ENCODE measurements at regions not wholly inside any gene's neighbourhood (a gene's known extent, or its start where the extent isn't known, plus 50 kb on each side); places are given as distances from the start of the nearest gene placed in this dataset.

GRCh38 chr12:90024262-90024661 lies 315.6 kb upstream of the ATP2B1 start:
- no peaks in the 10 kb centered on the region for H3K36me3 ChIP-seq (ENCODE audit: control insufficient read depth in 2 of 2, insufficient read depth in 2 of 2, low read length in 1 of 2)
- H3K9me3 ChIP-seq (ENCODE audit: control insufficient read depth in 2 of 2, insufficient read depth in 1 of 2, low read depth in 1 of 2, low read length in 1 of 2): no peaks in the 10 kb centered on the region
- WGBS, 2 donors: 61 to 63% methylated on average over 6 of the region's 6 CpGs
- H3K4me3 ChIP-seq (ENCODE audit: low read depth in 1 of 2, low read length in 2 of 2): no peak overlapping the region
- no peaks in the 10 kb centered on the region for H3K27me3 ChIP-seq (ENCODE audit: control insufficient read depth in 1 of 2, insufficient read depth in 2 of 2, low read length in 2 of 2)
- no peak overlapping the region for H3K27ac ChIP-seq (ENCODE audit: low read depth in 2 of 2, low read length in 1 of 2)
- H3K4me1 ChIP-seq (ENCODE audit: control insufficient read depth in 2 of 2, insufficient read depth in 2 of 2, low read length in 1 of 2): no peaks in the 10 kb centered on the region

GRCh38 chr12:90023207-90023900 lies 314.7 kb upstream of the ATP2B1 start:
- Histone ChIP-seq H3K9me3 (ENCODE audit: control insufficient read depth in 2 of 2, insufficient read depth in 1 of 2, low read depth in 1 of 2, low read length in 1 of 2) (no peaks in the 10 kb centered on the region), H3K4me1 (ENCODE audit: control insufficient read depth in 2 of 2, insufficient read depth in 2 of 2, low read length in 1 of 2) (no peaks in the 10 kb centered on the region), H3K4me3 (ENCODE audit: low read depth in 1 of 2, low read length in 2 of 2) (no peak overlapping the region), H3K36me3 (ENCODE audit: control insufficient read depth in 2 of 2, insufficient read depth in 2 of 2, low read length in 1 of 2) (no peaks in the 10 kb centered on the region), H3K27ac (ENCODE audit: low read depth in 2 of 2, low read length in 1 of 2) (no peak overlapping the region), H3K27me3 (ENCODE audit: control insufficient read depth in 1 of 2, insufficient read depth in 2 of 2, low read length in 2 of 2) (no peaks in the 10 kb centered on the region)
- 90 to 100% methylated on average over 1 of the region's 1 CpG for WGBS, 2 donors

GRCh38 chr12:90021795-90022440 lies 313.3 kb upstream of the ATP2B1 start:
- Histone ChIP-seq H3K27me3 (ENCODE audit: control insufficient read depth in 1 of 2, insufficient read depth in 2 of 2, low read length in 2 of 2) (no peaks in the 10 kb centered on the region), H3K27ac (ENCODE audit: low read depth in 2 of 2, low read length in 1 of 2) (no peak overlapping the region), H3K4me1 (ENCODE audit: control insufficient read depth in 2 of 2, insufficient read depth in 2 of 2, low read length in 1 of 2) (no peaks in the 10 kb centered on the region), H3K4me3 (ENCODE audit: low read depth in 1 of 2, low read length in 2 of 2) (no peak overlapping the region), H3K9me3 (ENCODE audit: control insufficient read depth in 2 of 2, insufficient read depth in 1 of 2, low read depth in 1 of 2, low read length in 1 of 2) (no peaks in the 10 kb centered on the region), H3K36me3 (ENCODE audit: control insufficient read depth in 2 of 2, insufficient read depth in 2 of 2, low read length in 1 of 2) (no peaks in the 10 kb centered on the region)
- WGBS, 2 donors: 75 to 78% methylated on average over 2 of the region's 2 CpGs

DNA sequence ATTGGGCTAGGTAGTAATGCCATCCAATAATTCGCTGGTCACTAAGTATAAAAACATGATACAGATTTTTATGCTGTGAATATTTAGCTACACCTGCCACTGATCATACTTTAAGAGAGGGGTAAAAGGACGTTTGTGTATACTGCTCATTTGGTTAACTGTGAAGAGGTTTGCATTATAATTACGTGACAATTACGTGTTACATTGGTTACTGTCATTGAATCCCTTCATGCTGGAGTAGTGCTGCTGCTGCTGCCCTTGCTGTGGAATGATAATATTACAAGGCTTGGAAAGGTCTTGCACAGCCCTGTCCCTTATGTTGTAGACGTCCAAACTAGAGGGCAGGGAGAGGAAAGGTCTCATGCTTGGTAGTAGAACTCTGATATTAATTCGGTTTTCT lies 312.2 kb upstream of the ATP2B1 start:
- Histone ChIP-seq H3K27me3 (ENCODE audit: control insufficient read depth in 1 of 2, insufficient read depth in 2 of 2, low read length in 2 of 2) (no peaks in the 10 kb centered on the region), H3K36me3 (ENCODE audit: control insufficient read depth in 2 of 2, insufficient read depth in 2 of 2, low read length in 1 of 2) (no peaks in the 10 kb centered on the region), H3K4me1 (ENCODE audit: control insufficient read depth in 2 of 2, insufficient read depth in 2 of 2, low read length in 1 of 2) (no peaks in the 10 kb centered on the region), H3K4me3 (ENCODE audit: low read depth in 1 of 2, low read length in 2 of 2) (no peak overlapping the region), H3K9me3 (ENCODE audit: control insufficient read depth in 2 of 2, insufficient read depth in 1 of 2, low read depth in 1 of 2, low read length in 1 of 2) (no peaks in the 10 kb centered on the region), H3K27ac (ENCODE audit: low read depth in 2 of 2, low read length in 1 of 2) (no peak overlapping the region)
- 83% methylated on average over 6 of the region's 6 CpGs for WGBS, 2 donors

- 74 to 83% methylated on average over 2 of the region's 2 CpGs for WGBS, 2 donors
- Histone ChIP-seq H3K27me3 (ENCODE audit: control insufficient read depth in 1 of 2, insufficient read depth in 2 of 2, low read length in 2 of 2) (no peaks in the 10 kb centered on the region), H3K4me3 (ENCODE audit: low read depth in 1 of 2, low read length in 2 of 2) (no peak overlapping the region)
Observed at GRCh38 chr12:90020436-90020835, 311.8 kb upstream of the ATP2B1 start.

GRCh38 chr12:90020014-90020413 lies 311.4 kb upstream of the ATP2B1 start:
- H3K27me3 ChIP-seq (ENCODE audit: control insufficient read depth in 1 of 2, insufficient read depth in 2 of 2, low read length in 2 of 2): no peaks in the 10 kb centered on the region
- no peaks in the 10 kb centered on the region for H3K36me3 ChIP-seq (ENCODE audit: control insufficient read depth in 2 of 2, insufficient read depth in 2 of 2, low read length in 1 of 2)
- H3K27ac ChIP-seq (ENCODE audit: low read depth in 2 of 2, low read length in 1 of 2): no peak overlapping the region
- WGBS, 2 donors: 71 to 93% methylated on average over 1 of the region's 1 CpG
- no peaks in the 10 kb centered on the region for H3K4me1 ChIP-seq (ENCODE audit: control insufficient read depth in 2 of 2, insufficient read depth in 2 of 2, low read length in 1 of 2)
- no peaks in the 10 kb centered on the region for H3K9me3 ChIP-seq (ENCODE audit: control insufficient read depth in 2 of 2, insufficient read depth in 1 of 2, low read depth in 1 of 2, low read length in 1 of 2)
- no peak overlapping the region for H3K4me3 ChIP-seq (ENCODE audit: low read depth in 1 of 2, low read length in 2 of 2)

More at GRCh38 chr12:90020436-90020835, 311.8 kb upstream of the ATP2B1 start:
- Histone ChIP-seq H3K9me3 (ENCODE audit: control insufficient read depth in 2 of 2, insufficient read depth in 1 of 2, low read depth in 1 of 2, low read length in 1 of 2) (no peaks in the 10 kb centered on the region), H3K36me3 (ENCODE audit: control insufficient read depth in 2 of 2, insufficient read depth in 2 of 2, low read length in 1 of 2) (no peaks in the 10 kb centered on the region), H3K27ac (ENCODE audit: low read depth in 2 of 2, low read length in 1 of 2) (no peak overlapping the region), H3K4me1 (ENCODE audit: control insufficient read depth in 2 of 2, insufficient read depth in 2 of 2, low read length in 1 of 2) (no peaks in the 10 kb centered on the region)

DNA sequence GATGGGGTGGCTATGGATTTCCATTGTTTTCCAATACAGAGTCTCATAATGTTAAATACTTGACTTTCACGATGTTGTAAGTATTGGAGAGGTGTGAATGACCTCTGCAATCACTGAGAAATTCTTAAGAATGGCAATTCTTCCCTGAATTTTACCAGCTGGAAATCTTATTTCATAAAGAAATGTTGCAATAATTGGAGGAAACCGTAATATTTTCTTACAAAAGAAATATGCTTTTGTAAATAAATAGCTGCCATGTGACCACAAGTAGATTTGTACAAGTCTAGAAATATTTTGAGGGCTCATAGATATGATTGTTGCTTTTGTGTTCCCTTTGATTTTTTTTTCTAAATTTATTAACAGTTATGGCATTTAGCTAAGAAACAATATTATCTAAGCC lies 308.7 kb upstream of the ATP2B1 start:
- Histone ChIP-seq H3K9me3 (ENCODE audit: control insufficient read depth in 2 of 2, insufficient read depth in 1 of 2, low read depth in 1 of 2, low read length in 1 of 2) (no peaks in the 10 kb centered on the region), H3K4me3 (ENCODE audit: low read depth in 1 of 2, low read length in 2 of 2) (no peak overlapping the region), H3K27ac (ENCODE audit: low read depth in 2 of 2, low read length in 1 of 2) (no peak overlapping the region), H3K4me1 (ENCODE audit: control insufficient read depth in 2 of 2, insufficient read depth in 2 of 2, low read length in 1 of 2) (no peaks in the 10 kb centered on the region), H3K27me3 (ENCODE audit: control insufficient read depth in 1 of 2, insufficient read depth in 2 of 2, low read length in 2 of 2) (no peaks in the 10 kb centered on the region), H3K36me3 (ENCODE audit: control insufficient read depth in 2 of 2, insufficient read depth in 2 of 2, low read length in 1 of 2) (no peaks in the 10 kb centered on the region)
- 86% methylated on average over 2 of the region's 2 CpGs for WGBS, 2 donors

GRCh38 chr12:90015228-90015627 lies 306.6 kb upstream of the ATP2B1 start:
- H3K9me3 ChIP-seq (ENCODE audit: control insufficient read depth in 2 of 2, insufficient read depth in 1 of 2, low read depth in 1 of 2, low read length in 1 of 2): no peaks in the 10 kb centered on the region
- H3K27me3 ChIP-seq (ENCODE audit: control insufficient read depth in 1 of 2, insufficient read depth in 2 of 2, low read length in 2 of 2): no peaks in the 10 kb centered on the region
- H3K4me3 ChIP-seq (ENCODE audit: low read depth in 1 of 2, low read length in 2 of 2): no peak overlapping the region
- no peaks in the 10 kb centered on the region for H3K4me1 ChIP-seq (ENCODE audit: control insufficient read depth in 2 of 2, insufficient read depth in 2 of 2, low read length in 1 of 2)
- no peaks in the 10 kb centered on the region for H3K36me3 ChIP-seq (ENCODE audit: control insufficient read depth in 2 of 2, insufficient read depth in 2 of 2, low read length in 1 of 2)
- 61 to 68% methylated on average over 1 of the region's 1 CpG for WGBS, 2 donors
- H3K27ac ChIP-seq (ENCODE audit: low read depth in 2 of 2, low read length in 1 of 2): no peak overlapping the region

GRCh38 chr12:90013409-90013808 lies 304.8 kb upstream of the ATP2B1 start:
- Histone ChIP-seq H3K27me3 (ENCODE audit: control insufficient read depth in 1 of 2, insufficient read depth in 2 of 2, low read length in 2 of 2) (peaks cover 0 to 4% of the 10 kb centered on the region in 2 donors), H3K9me3 (ENCODE audit: control insufficient read depth in 2 of 2, insufficient read depth in 1 of 2, low read depth in 1 of 2, low read length in 1 of 2) (no peaks in the 10 kb centered on the region), H3K4me3 (ENCODE audit: low read depth in 1 of 2, low read length in 2 of 2) (no peak overlapping the region), H3K27ac (ENCODE audit: low read depth in 2 of 2, low read length in 1 of 2) (no peak overlapping the region), H3K4me1 (ENCODE audit: control insufficient read depth in 2 of 2, insufficient read depth in 2 of 2, low read length in 1 of 2) (no peaks in the 10 kb centered on the region), H3K36me3 (ENCODE audit: control insufficient read depth in 2 of 2, insufficient read depth in 2 of 2, low read length in 1 of 2) (no peaks in the 10 kb centered on the region)

DNA sequence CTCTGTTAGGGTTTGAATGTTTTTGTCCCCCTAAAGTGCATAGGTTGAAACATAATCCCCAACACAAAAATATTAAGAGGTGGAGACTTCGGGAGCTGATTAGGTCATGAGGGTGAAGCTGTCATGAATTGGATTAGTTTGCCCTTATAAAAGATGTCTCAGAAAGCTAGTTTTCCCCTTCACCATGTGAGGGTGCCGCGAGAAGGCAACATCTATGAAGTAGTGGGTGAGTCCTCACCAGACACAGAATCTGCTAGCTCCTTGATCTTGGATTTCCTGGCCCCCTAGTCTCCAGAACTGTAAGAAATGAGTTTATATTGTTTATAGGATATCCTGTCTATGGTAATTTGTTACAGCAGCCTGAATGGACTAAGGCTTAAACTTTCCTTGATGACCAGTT lies 301.5 kb upstream of the ATP2B1 start:
- Histone ChIP-seq H3K9me3 (ENCODE audit: control insufficient read depth in 2 of 2, insufficient read depth in 1 of 2, low read depth in 1 of 2, low read length in 1 of 2) (no peaks in the 10 kb centered on the region), H3K4me1 (ENCODE audit: control insufficient read depth in 2 of 2, insufficient read depth in 2 of 2, low read length in 1 of 2) (no peaks in the 10 kb centered on the region), H3K27me3 (ENCODE audit: control insufficient read depth in 1 of 2, insufficient read depth in 2 of 2, low read length in 2 of 2) (peaks cover 0 to 4% of the 10 kb centered on the region in 2 donors), H3K36me3 (ENCODE audit: control insufficient read depth in 2 of 2, insufficient read depth in 2 of 2, low read length in 1 of 2) (no peaks in the 10 kb centered on the region), H3K27ac (ENCODE audit: low read depth in 2 of 2, low read length in 1 of 2) (no peak overlapping the region), H3K4me3 (ENCODE audit: low read depth in 1 of 2, low read length in 2 of 2) (no peak overlapping the region)
- WGBS, 2 donors: 92 to 95% methylated on average over 3 of the region's 3 CpGs
